Mononuclear cell (primary cell): ENCODE measurements at regions not wholly inside any gene's neighbourhood (a gene's known extent, or its start where the extent isn't known, plus 50 kb on each side); places are given as distances from the start of the nearest gene placed in this dataset.

ENCODE experiments used
- H3K27me3 ChIP-seq: 2 replicates; pipeline ENCODE4 v1.6.0; 2011; ENCODE audit warnings: low read length, control low read depth; ENCODE audit not compliant: insufficient read depth
- H3K4me1 ChIP-seq: 2 replicates; pipeline ENCODE4 v1.5.1; 2011; ENCODE audit warnings: mild to moderate bottlenecking, low read length, control low read depth; ENCODE audit not compliant: insufficient read depth
- H3K4me3 ChIP-seq: 2 replicates; pipeline ENCODE4 v1.5.1; 2011; ENCODE audit warnings: mild to moderate bottlenecking, low read length, moderate library complexity
- H3K9me3 ChIP-seq: 2 replicates; pipeline ENCODE4 v1.5.1; 2011; ENCODE audit warnings: low read depth, mild to moderate bottlenecking, control low read depth, low read length

GRCh38 chr16:85290626-85291301 is 178.5 kb upstream of the CIBAR2 start:
- H3K4me3 ChIP-seq = no peak overlapping the region
- no peaks in the 10 kb centered on the region for H3K9me3 ChIP-seq
- no peaks in the 10 kb centered on the region for H3K27me3 ChIP-seq
- H3K4me1 ChIP-seq = peaks cover 21% of the 10 kb centered on the region

GRCh38 chr16:85291302-85292148 is 179.3 kb upstream of the CIBAR2 start:
- no peaks in the 10 kb centered on the region for H3K27me3 ChIP-seq
- H3K4me1 ChIP-seq = peaks cover 21% of the 10 kb centered on the region
- no peak overlapping the region for H3K4me3 ChIP-seq
- H3K9me3 ChIP-seq = no peaks in the 10 kb centered on the region

DNA sequence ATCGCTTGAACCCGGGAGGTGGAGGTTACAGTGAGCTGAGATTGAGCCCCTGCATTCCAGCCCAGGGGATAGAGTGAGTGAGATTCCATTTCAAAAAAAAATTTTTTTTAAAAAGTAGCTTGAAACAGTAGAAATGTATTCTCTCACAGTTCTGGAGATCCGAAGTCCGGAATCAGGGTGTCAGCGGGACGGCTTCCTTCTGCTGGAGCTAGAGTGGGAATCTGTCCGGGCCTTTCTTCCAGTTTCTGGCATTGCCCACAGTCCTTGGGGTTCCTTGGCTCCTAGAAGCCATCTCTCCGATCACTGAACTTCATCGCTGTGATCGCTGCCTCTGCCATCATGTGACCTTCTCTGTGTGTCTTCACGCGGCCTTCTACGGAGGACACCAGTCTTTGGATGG is 181.2 kb upstream of the CIBAR2 start:
- Histone ChIP-seq H3K4me1 (peaks cover 21% of the 10 kb centered on the region), H3K9me3 (no peaks in the 10 kb centered on the region), H3K27me3 (no peaks in the 10 kb centered on the region), H3K4me3 (no peak overlapping the region)

DNA sequence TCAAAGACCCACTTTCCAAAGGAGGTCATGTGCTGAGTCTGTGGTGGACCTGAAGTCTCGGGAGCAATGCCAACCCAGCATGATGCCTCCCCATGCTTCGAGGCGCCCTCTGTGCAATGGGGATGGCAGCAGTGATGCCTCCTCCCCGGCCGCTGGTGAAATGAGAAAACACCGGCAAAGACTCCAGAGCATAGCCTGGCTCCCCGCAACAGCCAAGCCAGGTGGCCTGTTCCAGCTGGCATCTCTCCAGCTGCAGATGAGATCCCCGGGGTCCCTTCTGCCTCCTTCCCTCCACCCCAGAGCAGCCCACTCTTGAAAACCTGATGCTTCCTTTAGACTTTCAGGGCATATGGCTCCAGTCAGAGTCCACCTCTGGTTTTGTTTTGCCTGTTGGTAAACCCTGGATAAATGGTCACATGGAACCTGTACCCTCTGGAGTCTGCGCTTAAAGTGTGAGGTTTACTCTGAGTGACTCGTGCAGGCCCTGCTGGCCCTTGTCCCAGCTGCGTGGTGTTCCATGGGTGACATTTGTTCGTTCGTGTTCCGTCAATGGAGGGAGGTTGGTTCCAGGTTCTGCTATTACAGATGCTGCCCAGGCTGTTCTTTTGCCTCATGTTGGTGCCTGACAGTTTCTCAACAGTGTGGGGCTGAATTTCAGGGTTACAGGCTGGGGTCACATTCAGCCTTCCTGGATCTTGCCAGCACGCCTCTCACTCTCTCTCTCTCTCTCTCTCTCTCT is 181.8 kb upstream of the CIBAR2 start:
- H3K4me1 ChIP-seq = peaks cover 21% of the 10 kb centered on the region
- no peaks in the 10 kb centered on the region for H3K9me3 ChIP-seq
- H3K4me3 ChIP-seq = no peak overlapping the region
- H3K27me3 ChIP-seq = no peaks in the 10 kb centered on the region

DNA sequence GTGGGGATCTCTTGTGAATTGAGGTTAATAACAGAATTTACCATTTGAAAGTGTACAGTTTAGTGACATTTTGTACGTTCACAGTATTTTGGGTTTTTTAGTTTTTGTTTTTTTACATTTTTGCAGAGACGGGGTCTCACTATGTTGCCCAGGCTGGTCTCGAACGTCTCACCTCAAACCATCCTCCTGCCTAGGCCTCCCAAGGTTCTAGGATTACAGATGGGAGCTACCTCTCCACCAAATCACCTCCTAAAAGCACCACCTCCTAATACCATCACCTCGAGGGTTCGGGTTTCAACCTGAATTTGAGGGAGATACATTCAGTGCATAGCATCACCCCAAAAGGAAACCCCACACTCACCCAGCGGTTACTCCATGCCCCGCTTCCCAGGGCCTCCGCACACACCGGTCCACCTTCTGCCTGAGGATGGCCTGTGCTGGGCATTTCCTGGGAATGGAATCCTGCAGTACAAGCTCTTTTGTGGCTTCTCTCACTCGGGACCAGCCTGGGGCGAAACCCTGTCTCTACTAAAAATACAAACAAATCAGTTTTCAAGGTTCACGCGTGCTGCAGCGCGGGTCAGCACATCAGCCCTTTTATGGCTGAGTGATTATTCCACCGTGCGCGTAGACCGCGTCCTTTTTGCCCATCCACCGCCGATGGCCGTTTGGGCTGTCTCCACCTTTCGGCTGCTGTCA is 182.7 kb upstream of the CIBAR2 start:
- Histone ChIP-seq H3K9me3 (no peaks in the 10 kb centered on the region), H3K4me3 (no peak overlapping the region), H3K27me3 (no peaks in the 10 kb centered on the region), H3K4me1 (peaks cover 15% of the 10 kb centered on the region)

DNA sequence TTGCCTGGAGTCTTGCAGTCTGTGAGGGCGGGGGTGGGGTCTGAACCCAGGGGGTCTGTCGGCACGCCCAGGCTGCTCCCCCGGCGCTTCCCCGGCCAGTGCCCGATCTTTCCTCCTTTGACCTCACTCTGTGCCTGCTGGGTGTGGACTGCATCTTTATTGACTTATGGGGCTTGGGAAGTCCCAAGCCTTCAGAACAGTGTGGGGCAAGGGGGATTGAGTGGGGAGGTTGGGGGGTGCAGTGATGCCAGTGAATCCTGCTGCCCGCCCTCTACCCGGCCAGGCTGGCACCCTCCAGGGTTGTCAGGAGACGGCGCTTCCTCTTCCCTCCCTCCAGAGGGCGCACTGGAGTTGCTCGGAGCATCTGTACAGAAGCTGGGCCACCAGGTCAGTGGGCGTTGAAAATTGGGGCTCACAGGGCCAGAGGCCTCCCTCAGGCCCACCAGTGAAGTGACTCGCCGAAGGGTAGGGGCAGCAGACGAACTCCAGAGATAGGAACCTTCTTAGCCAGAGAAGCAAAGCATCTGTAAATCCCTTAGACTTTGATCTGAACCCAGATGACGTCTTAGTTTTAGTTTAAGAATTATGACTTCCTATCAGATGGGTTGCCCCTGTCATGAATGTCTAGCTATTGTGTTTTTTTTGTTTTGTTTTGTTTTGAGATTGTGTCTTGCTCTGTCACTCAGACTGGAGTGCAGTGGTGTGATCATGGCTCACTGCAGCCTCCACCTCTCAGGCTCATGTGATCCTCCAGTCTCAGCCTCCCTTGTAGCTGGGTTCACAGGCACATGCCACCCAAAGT is 184.8 kb upstream of the CIBAR2 start:
- Histone ChIP-seq H3K4me3 (no peak overlapping the region), H3K9me3 (no peaks in the 10 kb centered on the region), H3K27me3 (no peaks in the 10 kb centered on the region), H3K4me1 (no peaks in the 10 kb centered on the region)

- no peaks in the 10 kb centered on the region for H3K9me3 ChIP-seq
- H3K4me3 ChIP-seq = no peak overlapping the region
- H3K4me1 ChIP-seq = no peaks in the 10 kb centered on the region
- H3K27me3 ChIP-seq = no peaks in the 10 kb centered on the region
These were observed 185.6 kb upstream of the CIBAR2 start for GRCh38 chr16:85297881-85298280.

- no peak overlapping the region for H3K4me3 ChIP-seq
- H3K4me1 ChIP-seq = peaks cover 19% of the 10 kb centered on the region
- no peaks in the 10 kb centered on the region for H3K27me3 ChIP-seq
- no peaks in the 10 kb centered on the region for H3K9me3 ChIP-seq
These were observed 188.2 kb upstream of the CIBAR2 start for GRCh38 chr16:85300406-85300968.

- Histone ChIP-seq H3K4me1 (peaks cover 26% of the 10 kb centered on the region), H3K4me3 (no peak overlapping the region), H3K27me3 (no peaks in the 10 kb centered on the region), H3K9me3 (no peaks in the 10 kb centered on the region)
These were observed 189.0 kb upstream of the CIBAR2 start for GRCh38 chr16:85301231-85301630.

DNA sequence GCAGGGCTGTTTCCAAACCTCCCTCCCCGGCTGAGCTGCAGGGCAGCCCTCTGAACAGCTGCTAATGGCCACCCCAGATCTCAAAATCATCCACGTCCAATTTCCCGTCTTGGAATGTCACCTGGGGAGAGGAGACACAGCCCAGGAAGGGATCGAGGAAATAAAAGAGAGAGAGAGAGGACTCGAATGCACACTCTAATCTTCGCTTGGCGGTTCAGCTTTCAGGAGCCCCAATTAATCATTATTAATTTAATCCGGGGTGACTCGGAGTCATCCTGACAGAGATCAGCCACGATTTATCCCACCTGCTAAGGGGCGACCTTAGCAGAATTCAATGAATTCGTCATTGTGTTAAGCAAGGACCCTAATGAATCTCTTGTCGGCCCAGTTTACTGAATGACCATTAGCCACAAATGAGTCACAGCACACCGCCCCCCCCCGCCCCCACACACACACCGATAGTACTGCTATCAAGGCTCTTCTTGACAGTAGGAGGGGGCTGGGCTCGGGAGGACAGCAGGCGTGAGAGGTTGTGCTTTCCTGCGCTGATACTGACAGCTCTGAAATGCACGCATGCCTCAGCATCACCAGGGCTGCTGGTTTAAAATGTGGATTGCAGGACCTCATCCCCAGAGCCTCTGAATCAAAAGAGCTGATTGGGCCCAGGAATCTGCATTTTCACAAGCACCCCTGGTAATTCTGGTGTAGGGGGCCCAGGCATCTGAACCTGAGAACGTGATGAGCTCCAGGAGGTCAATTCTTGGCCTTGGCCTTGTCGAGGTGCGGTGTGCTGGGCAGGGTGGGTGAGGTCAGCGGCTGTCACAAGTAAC is 190.0 kb upstream of the CIBAR2 start:
- no peak overlapping the region for H3K4me3 ChIP-seq

GRCh38 chr16:85302848-85303353 is 190.6 kb upstream of the CIBAR2 start:
- H3K9me3 ChIP-seq = no peaks in the 10 kb centered on the region
- no peak overlapping the region for H3K4me3 ChIP-seq

More for the DNA sequence above, 190.0 kb upstream of the CIBAR2 start:
- Histone ChIP-seq H3K4me1 (peaks cover 36% of the 10 kb centered on the region), H3K27me3 (no peaks in the 10 kb centered on the region), H3K9me3 (no peaks in the 10 kb centered on the region)

GRCh38 chr16:85303354-85303883 is 191.1 kb upstream of the CIBAR2 start:
- Histone ChIP-seq H3K9me3 (no peaks in the 10 kb centered on the region), H3K4me1 (peaks cover 48% of the 10 kb centered on the region), H3K4me3 (no peak overlapping the region), H3K27me3 (no peaks in the 10 kb centered on the region)

More at GRCh38 chr16:85302848-85303353, 190.6 kb upstream of the CIBAR2 start:
- no peaks in the 10 kb centered on the region for H3K27me3 ChIP-seq
- H3K4me1 ChIP-seq = peaks cover 43% of the 10 kb centered on the region

- Histone ChIP-seq H3K4me3 (no peak overlapping the region), H3K4me1 (peaks cover 57% of the 10 kb centered on the region), H3K27me3 (no peaks in the 10 kb centered on the region), H3K9me3 (no peaks in the 10 kb centered on the region)
These were observed 192.1 kb upstream of the CIBAR2 start for GRCh38 chr16:85304337-85304736.
